ENCODE measurements at regions not wholly inside any gene's neighbourhood (a gene's known extent, or its start where the extent isn't known, plus 50 kb on each side); places are given as distances from the start of the nearest gene placed in this dataset.

- Histone ChIP-seq H3K27ac (ENCODE audit: low read depth, low read length) (no peak overlapping the region), H3K36me3 (ENCODE audit: low read length) (no peaks in the 10 kb centered on the region), H3K9me3 (ENCODE audit: insufficient read depth, low read length) (no peaks in the 10 kb centered on the region), H3K4me2 (ENCODE audit: low read depth, low read length, poor library complexity, severe bottlenecking) (no peak overlapping the region), H2AFZ (ENCODE audit: low read depth, low read length, severe bottlenecking) (no peak overlapping the region), H3K4me3 (ENCODE audit: insufficient read depth, low read length, poor library complexity, severe bottlenecking) (no peak overlapping the region), H3K27me3 (ENCODE audit: low read length) (no peaks in the 10 kb centered on the region), H3K9me2 (replicated peaks; ENCODE audit: insufficient read depth, low read length) (no peaks in the 10 kb centered on the region), H3K79me2 (ENCODE audit: insufficient read depth, low read length) (no peaks in the 10 kb centered on the region), H3F3A (ENCODE audit: insufficient read depth) (no peaks in the 10 kb centered on the region), H4K20me1 (ENCODE audit: low read depth, low read length) (no peaks in the 10 kb centered on the region), H3K9ac (ENCODE audit: low read length) (no peak overlapping the region)
- no peak for TF ChIP-seq CTCF (IDR thresholded peaks at IDR 0.05; ENCODE audit: insufficient read depth, low read length, poor library complexity, severe bottlenecking)
- no peak for TF ChIP-seq EZH2phosphoT487 (conservative IDR thresholded peaks at IDR 0.05; ENCODE audit: low read length)
Measured at GRCh38 chr9:90029996-90030395, 425.2 kb downstream of the GADD45G start.

- H3K4me3 ChIP-seq (ENCODE audit: insufficient read depth, low read length, poor library complexity, severe bottlenecking) = no peak overlapping the region
- no peak overlapping the region for H2AFZ ChIP-seq (ENCODE audit: low read depth, low read length, severe bottlenecking)
- no peak for TF ChIP-seq CTCF (IDR thresholded peaks at IDR 0.05; ENCODE audit: insufficient read depth, low read length, poor library complexity, severe bottlenecking)
- TF ChIP-seq EZH2phosphoT487 (conservative IDR thresholded peaks at IDR 0.05; ENCODE audit: low read length) = no peak
- H3K27ac ChIP-seq (ENCODE audit: low read depth, low read length) = no peak overlapping the region
- no peak overlapping the region for H3K4me2 ChIP-seq (ENCODE audit: low read depth, low read length, poor library complexity, severe bottlenecking)
- H3K9me2 ChIP-seq (replicated peaks; ENCODE audit: insufficient read depth, low read length) = no peaks in the 10 kb centered on the region
- H3K79me2 ChIP-seq (ENCODE audit: insufficient read depth, low read length) = no peaks in the 10 kb centered on the region
- H3K9ac ChIP-seq (ENCODE audit: low read length) = no peak overlapping the region
- H3F3A ChIP-seq (ENCODE audit: insufficient read depth) = no peaks in the 10 kb centered on the region
- H3K27me3 ChIP-seq (ENCODE audit: low read length) = no peaks in the 10 kb centered on the region
- no peaks in the 10 kb centered on the region for H3K36me3 ChIP-seq (ENCODE audit: low read length)
- H4K20me1 ChIP-seq (ENCODE audit: low read depth, low read length) = no peaks in the 10 kb centered on the region
- no peaks in the 10 kb centered on the region for H3K9me3 ChIP-seq (ENCODE audit: insufficient read depth, low read length)
Measured at GRCh38 chr9:90032296-90033027, 427.6 kb downstream of the GADD45G start.

- no peaks in the 10 kb centered on the region for H4K20me1 ChIP-seq (ENCODE audit: low read depth, low read length)
- H3K4me3 ChIP-seq (ENCODE audit: insufficient read depth, low read length, poor library complexity, severe bottlenecking) = no peak overlapping the region
- H2AFZ ChIP-seq (ENCODE audit: low read depth, low read length, severe bottlenecking) = no peak overlapping the region
- no peaks in the 10 kb centered on the region for H3K9me2 ChIP-seq (replicated peaks; ENCODE audit: insufficient read depth, low read length)
- H3K9me3 ChIP-seq (ENCODE audit: insufficient read depth, low read length) = no peaks in the 10 kb centered on the region
- H3K27me3 ChIP-seq (ENCODE audit: low read length) = no peaks in the 10 kb centered on the region
- no peaks in the 10 kb centered on the region for H3K79me2 ChIP-seq (ENCODE audit: insufficient read depth, low read length)
- H3K9ac ChIP-seq (ENCODE audit: low read length) = no peak overlapping the region
- no peak overlapping the region for H3K27ac ChIP-seq (ENCODE audit: low read depth, low read length)
- no peaks in the 10 kb centered on the region for H3F3A ChIP-seq (ENCODE audit: insufficient read depth)
- H3K4me2 ChIP-seq (ENCODE audit: low read depth, low read length, poor library complexity, severe bottlenecking) = no peak overlapping the region
- TF ChIP-seq EZH2phosphoT487 (conservative IDR thresholded peaks at IDR 0.05; ENCODE audit: low read length) = no peak
- no peak for TF ChIP-seq CTCF (IDR thresholded peaks at IDR 0.05; ENCODE audit: insufficient read depth, low read length, poor library complexity, severe bottlenecking)
- no peaks in the 10 kb centered on the region for H3K36me3 ChIP-seq (ENCODE audit: low read length)
Measured at GRCh38 chr9:90033028-90033650, 428.3 kb downstream of the GADD45G start.

Data from SU-DHL-6 (cell line).